Upper lobe of left lung (tissue), 6 donors: ENCODE measurements at regions not wholly inside any gene's neighbourhood (a gene's known extent, or its start where the extent isn't known, plus 50 kb on each side); places are given as distances from the start of the nearest gene placed in this dataset.

Experiments
- ATAC-seq, 2 donors: fragments of 200-7000 bp; cut with Tn5 transposase; one replicate each; pipeline ENCODE4 v1.9.1; 2022; ENCODE audit warnings: mild to moderate bottlenecking in 2 of 2, moderate library complexity in 2 of 2; ENCODE audit not compliant: low FRiP score in 2 of 2
- DNase-seq, 2 donors: peaks; one replicate each; pipeline ENCODE4 v3.0.0-alpha.2; 2019 to 2020
- H3K27ac ChIP-seq, 4 donors: fragments of 200-600 bp; sonication (generic); one replicate each; pipeline ENCODE4 v1.5.1; 2016 to 2019
- H3K27me3 ChIP-seq, 4 donors: fragments of 200-600 bp; sonication (generic); one replicate each; pipeline ENCODE4 v1.5.1; 2017 to 2019
- H3K36me3 ChIP-seq, 4 donors: fragments of 200-600 bp; sonication (generic); one replicate each; pipeline ENCODE4 v1.5.1; 2016 to 2019
- H3K4me1 ChIP-seq, 4 donors: fragments of 200-600 bp; sonication (generic); one replicate each; pipeline ENCODE4 v1.5.1; 2018 to 2019
- H3K4me3 ChIP-seq, 4 donors: fragments of 200-600 bp; sonication (generic); one replicate each; pipeline ENCODE4 v1.5.1; 2017 to 2019; ENCODE audit warnings: mild to moderate bottlenecking in 2 of 4, moderate library complexity in 1 of 4
- H3K9me3 ChIP-seq, 4 donors: fragments of 200-600 bp; sonication (generic); one replicate each; pipeline ENCODE4 v1.5.1; 2018 to 2019
- EP300 ChIP-seq, 4 donors: sonication (generic); formaldehyde crosslinking; IDR thresholded peaks; one replicate each; pipeline ENCODE4 v1.5.1; 2017; ENCODE audit warnings: antibody characterized with exemption in 4 of 4, control low read depth in 2 of 4
- POLR2A ChIP-seq, 4 donors: fragments of 450-650 bp; IDR thresholded peaks; one replicate each; pipeline ENCODE4 v1.5.1; 2016 to 2017; ENCODE audit warnings: antibody characterized with exemption in 4 of 4, mild to moderate bottlenecking in 2 of 4
- POLR2AphosphoS5 ChIP-seq, 2 donors: sonication (generic); formaldehyde crosslinking; IDR thresholded peaks; one replicate each; pipeline ENCODE4 v1.5.1; 2017; ENCODE audit warnings: antibody characterized with exemption in 2 of 2
- WGBS, 2 donors: methylation state at CpG; one replicate each; pipeline ENCODE4 v1.1.5; 2017 to 2018; 5-methylcytosine and 5-hydroxymethylcytosine counted together
- TF ChIP-seq, protein P1 (sequence below), 6 experiments: fragments of 450-650 bp in 4 of 6; fragments of 200-600 bp in 2 of 6; sonication (generic) in 2 of 6; IDR thresholded peaks; one replicate each; pipeline ENCODE4 v1.5.1; 2016 to 2019; ENCODE audit warnings: antibody characterized with exemption in 6 of 6
- donor health status: DM: no; HTN: no; CAD: no; lungs with moderate emphysema.
- donor health status: DM: no; HTN: yes; CAD: no; lungs with severe emphysema.

GRCh38 chr16:9235867-9236266, 144.4 kb downstream of the HAPSTR1 start:
- Histone ChIP-seq H3K4me3 (no peak overlapping the region), H3K27me3 (no peaks in the 10 kb centered on the region), H3K9me3 (no peaks in the 10 kb centered on the region), H3K36me3 (no peaks in the 10 kb centered on the region), H3K4me1 (no peaks in the 10 kb centered on the region), H3K27ac (no peak overlapping the region)
- TF ChIP-seq POLR2AphosphoS5 (IDR thresholded peaks at IDR 0.05) (no peak), POLR2A (IDR thresholded peaks at IDR 0.05) (no peak), EP300 (IDR thresholded peaks at IDR 0.05) (no peak)
- TF ChIP-seq, protein P1, sequence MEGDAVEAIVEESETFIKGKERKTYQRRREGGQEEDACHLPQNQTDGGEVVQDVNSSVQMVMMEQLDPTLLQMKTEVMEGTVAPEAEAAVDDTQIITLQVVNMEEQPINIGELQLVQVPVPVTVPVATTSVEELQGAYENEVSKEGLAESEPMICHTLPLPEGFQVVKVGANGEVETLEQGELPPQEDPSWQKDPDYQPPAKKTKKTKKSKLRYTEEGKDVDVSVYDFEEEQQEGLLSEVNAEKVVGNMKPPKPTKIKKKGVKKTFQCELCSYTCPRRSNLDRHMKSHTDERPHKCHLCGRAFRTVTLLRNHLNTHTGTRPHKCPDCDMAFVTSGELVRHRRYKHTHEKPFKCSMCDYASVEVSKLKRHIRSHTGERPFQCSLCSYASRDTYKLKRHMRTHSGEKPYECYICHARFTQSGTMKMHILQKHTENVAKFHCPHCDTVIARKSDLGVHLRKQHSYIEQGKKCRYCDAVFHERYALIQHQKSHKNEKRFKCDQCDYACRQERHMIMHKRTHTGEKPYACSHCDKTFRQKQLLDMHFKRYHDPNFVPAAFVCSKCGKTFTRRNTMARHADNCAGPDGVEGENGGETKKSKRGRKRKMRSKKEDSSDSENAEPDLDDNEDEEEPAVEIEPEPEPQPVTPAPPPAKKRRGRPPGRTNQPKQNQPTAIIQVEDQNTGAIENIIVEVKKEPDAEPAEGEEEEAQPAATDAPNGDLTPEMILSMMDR (IDR thresholded peaks at IDR 0.05): no peak
- DNase-seq (no peak), ATAC-seq (no peak)
- 43% methylated on average over 2 of the region's 2 CpGs for WGBS, 2 donors

- DNase-seq (no peak), ATAC-seq (no peak)
- Histone ChIP-seq H3K27me3 (no peaks in the 10 kb centered on the region), H3K27ac (no peak overlapping the region), H3K4me1 (no peaks in the 10 kb centered on the region), H3K4me3 (no peak overlapping the region), H3K9me3 (no peaks in the 10 kb centered on the region), H3K36me3 (no peaks in the 10 kb centered on the region)
- TF ChIP-seq POLR2A (IDR thresholded peaks at IDR 0.05) (no peak), POLR2AphosphoS5 (IDR thresholded peaks at IDR 0.05) (no peak), EP300 (IDR thresholded peaks at IDR 0.05) (no peak)
- TF ChIP-seq, protein P1 (IDR thresholded peaks at IDR 0.05): no peak
- 87 to 92% methylated on average over 5 of the region's 5 CpGs for WGBS, 2 donors
These were observed 144.9 kb downstream of the HAPSTR1 start for GRCh38 chr16:9236319-9236718.

DNA sequence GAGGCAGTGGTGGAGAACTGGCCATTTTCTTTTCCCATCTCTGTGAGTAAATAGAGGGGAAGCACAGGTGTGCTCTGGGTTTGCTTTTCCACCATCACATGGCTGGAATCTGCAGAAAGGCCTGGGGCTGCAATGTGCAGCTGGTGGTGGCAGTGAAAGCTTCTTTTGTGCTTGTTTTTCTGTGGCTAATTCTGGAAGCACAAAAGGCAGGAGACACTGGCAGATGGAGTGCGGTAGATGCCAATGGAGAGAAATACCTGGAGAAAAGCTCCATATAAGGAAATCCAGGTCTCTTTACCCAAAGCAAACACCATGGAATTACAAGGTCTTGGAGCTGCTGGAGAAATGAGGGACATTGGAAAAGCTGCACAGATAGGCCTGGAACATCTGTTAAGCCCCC, 146.9 kb downstream of the HAPSTR1 start:
- no peaks in the 10 kb centered on the region for H3K4me1 ChIP-seq
- WGBS, 2 donors: 100% methylated on average over 1 of the region's 1 CpG

DNA sequence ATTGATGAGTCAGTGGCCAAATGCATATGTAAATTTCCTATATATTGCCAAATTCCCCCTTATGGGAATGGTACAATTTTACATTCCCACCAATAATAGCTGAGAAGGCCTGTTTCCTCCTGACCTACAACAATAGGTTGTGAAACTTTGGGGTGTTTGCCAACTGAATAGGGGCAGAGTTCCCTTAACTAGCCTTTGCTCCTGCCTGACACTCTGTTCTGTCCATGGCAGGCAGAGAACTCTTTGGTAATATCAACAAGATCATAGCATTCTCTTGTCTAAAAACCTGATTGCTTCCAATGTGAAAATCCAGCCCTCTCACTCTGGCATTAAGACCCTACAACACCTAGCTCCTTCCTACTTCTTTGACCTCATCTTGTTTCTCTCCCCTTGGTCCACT, 149.7 kb downstream of the HAPSTR1 start:
- H3K27me3 ChIP-seq: no peaks in the 10 kb centered on the region
- no peak overlapping the region for H3K4me3 ChIP-seq
- no peaks in the 10 kb centered on the region for H3K36me3 ChIP-seq
- no peaks in the 10 kb centered on the region for H3K4me1 ChIP-seq
- DNase-seq (no peak), ATAC-seq (no peak)
- no peak overlapping the region for H3K27ac ChIP-seq
- no peaks in the 10 kb centered on the region for H3K9me3 ChIP-seq
- no peak for TF ChIP-seq EP300 (IDR thresholded peaks at IDR 0.05)
- no peak for TF ChIP-seq POLR2AphosphoS5 (IDR thresholded peaks at IDR 0.05)
- TF ChIP-seq, protein P1 (IDR thresholded peaks at IDR 0.05): no peak
- TF ChIP-seq POLR2A (IDR thresholded peaks at IDR 0.05): no peak

More for the DNA sequence above, 146.9 kb downstream of the HAPSTR1 start:
- no peaks in the 10 kb centered on the region for H3K36me3 ChIP-seq
- H3K27ac ChIP-seq: no peak overlapping the region
- no peaks in the 10 kb centered on the region for H3K27me3 ChIP-seq
- no peak for TF ChIP-seq EP300 (IDR thresholded peaks at IDR 0.05)
- TF ChIP-seq, protein P1 (IDR thresholded peaks at IDR 0.05): no peak
- TF ChIP-seq POLR2AphosphoS5 (IDR thresholded peaks at IDR 0.05): no peak
- TF ChIP-seq POLR2A (IDR thresholded peaks at IDR 0.05): no peak
- DNase-seq: no peak
- H3K9me3 ChIP-seq: no peaks in the 10 kb centered on the region
- no peak overlapping the region for H3K4me3 ChIP-seq
- no peak for ATAC-seq

- DNase-seq (no peak), ATAC-seq (no peak)
- Histone ChIP-seq H3K36me3 (no peaks in the 10 kb centered on the region), H3K4me1 (no peaks in the 10 kb centered on the region), H3K4me3 (no peak overlapping the region), H3K27ac (no peak overlapping the region), H3K9me3 (no peaks in the 10 kb centered on the region), H3K27me3 (no peaks in the 10 kb centered on the region)
- TF ChIP-seq, protein P1 (IDR thresholded peaks at IDR 0.05): no peak
- TF ChIP-seq EP300 (IDR thresholded peaks at IDR 0.05): no peak
- no peak for TF ChIP-seq POLR2A (IDR thresholded peaks at IDR 0.05)
- no peak for TF ChIP-seq POLR2AphosphoS5 (IDR thresholded peaks at IDR 0.05)
- 24 to 28% methylated on average over 2 of the region's 2 CpGs for WGBS, 2 donors
These were observed 156.7 kb downstream of the HAPSTR1 start for GRCh38 chr16:9248162-9248561.
